Smooth muscle cell (in vitro differentiated cells): ENCODE measurements at regions not wholly inside any gene's neighbourhood (a gene's known extent, or its start where the extent isn't known, plus 50 kb on each side); places are given as distances from the start of the nearest gene placed in this dataset.
A peak's percentile ranks its signal among the peaks of the same experiment; 100 is the strongest.

Experiments
- DNase-seq: peaks from one replicate; lab custom pipeline; 2025; ENCODE audit not compliant: unreplicated experiment; lab: John Stamatoyannopoulos, UW
- H2AFZ ChIP-seq: fragments of 200-600 bp; sonication (generic); 2 replicates; pipeline ENCODE4 v1.6.0; 2016; ENCODE audit warnings: antibody characterized with exemption, low read depth, mild to moderate bottlenecking
- H3F3A ChIP-seq: fragments of 200-600 bp; sonication (generic); 2 replicates; pipeline ENCODE4 v1.6.0; 2017; ENCODE audit warnings: antibody characterized with exemption, low read depth
- H3K27ac ChIP-seq: fragments of 200-600 bp; sonication (generic); 2 replicates; pipeline ENCODE4 v1.5.1; 2016; ENCODE audit warnings: low read depth, mild to moderate bottlenecking
- H3K27me3 ChIP-seq: fragments of 200-600 bp; sonication (generic); 2 replicates; pipeline ENCODE4 v1.6.1; 2016; ENCODE audit warnings: low read depth, mild to moderate bottlenecking
- H3K36me3 ChIP-seq: fragments of 200-600 bp; sonication (generic); 2 replicates; pipeline ENCODE4 v1.5.1; 2016; ENCODE audit warnings: low read depth
- H3K4me1 ChIP-seq: fragments of 200-600 bp; sonication (generic); 2 replicates; pipeline ENCODE4 v1.5.1; 2016; ENCODE audit warnings: low read depth
- H3K4me2 ChIP-seq: fragments of 200-600 bp; sonication (generic); 2 replicates; pipeline ENCODE4 v1.6.0; 2016; ENCODE audit warnings: mild to moderate bottlenecking
- H3K4me3 ChIP-seq: fragments of 200-600 bp; sonication (generic); 2 replicates; pipeline ENCODE4 v1.5.1; 2016; ENCODE audit warnings: mild to moderate bottlenecking
- H3K79me2 ChIP-seq: fragments of 200-600 bp; sonication (generic); 2 replicates; pipeline ENCODE4 v1.6.0; 2016; ENCODE audit warnings: low read depth, mild to moderate bottlenecking
- H3K9ac ChIP-seq: fragments of 200-600 bp; sonication (generic); 2 replicates; pipeline ENCODE4 v1.6.0; 2016; ENCODE audit warnings: low read depth
- H3K9me3 ChIP-seq: fragments of 200-600 bp; sonication (generic); replicated peaks from 2 replicates; pipeline ENCODE4 v1.5.1; 2016; ENCODE audit warnings: low read depth
- H4K20me1 ChIP-seq: fragments of 200-600 bp; sonication (generic); 2 replicates; pipeline ENCODE4 v1.6.0; 2016; ENCODE audit warnings: low read depth
- CTCF ChIP-seq: fragments of 200-600 bp; sonication (generic); IDR thresholded peaks from 2 replicates; pipeline ENCODE4 v1.5.1; 2017; ENCODE audit warnings: borderline replicate concordance, mild to moderate bottlenecking, antibody characterized with exemption; ENCODE audit not compliant: insufficient read depth, poor library complexity, severe bottlenecking
- WGBS: methylation state at CpG from one replicate; pipeline ENCODE4 v1.1.7; 2016; ENCODE audit warnings: low lambda C conversion rate; 5-methylcytosine and 5-hydroxymethylcytosine counted together

- no peak overlapping the region for H2AFZ ChIP-seq
- no peaks in the 10 kb centered on the region for H4K20me1 ChIP-seq
- no peak overlapping the region for H3K4me3 ChIP-seq
- H3K27ac ChIP-seq = no peak overlapping the region
- no peak for TF ChIP-seq CTCF
- H3K9ac ChIP-seq = no peak overlapping the region
- H3K27me3 ChIP-seq = no peaks in the 10 kb centered on the region
- H3K4me1 ChIP-seq = no peaks in the 10 kb centered on the region
- WGBS = 83% methylated on average over 1 of the region's 1 CpG
- no peaks in the 10 kb centered on the region for H3K79me2 ChIP-seq
- no peaks in the 10 kb centered on the region for H3F3A ChIP-seq
- no peak overlapping the region for H3K4me2 ChIP-seq
- no peaks in the 10 kb centered on the region for H3K36me3 ChIP-seq
- H3K9me3 ChIP-seq = no peaks in the 10 kb centered on the region
- no peak for DNase-seq
These were observed 183.5 kb upstream of the EDIL3 start for GRCh38 chr5:84568171-84568570.

- 82% methylated on average over 1 of the region's 1 CpG for WGBS
- no peaks in the 10 kb centered on the region for H3K9me3 ChIP-seq
- TF ChIP-seq CTCF = no peak
These were observed 181.2 kb upstream of the EDIL3 start for GRCh38 chr5:84565866-84566265.

GRCh38 chr5:84564321-84565075 is 179.8 kb upstream of the EDIL3 start:
- no peak for TF ChIP-seq CTCF
- H3K27me3 ChIP-seq = no peaks in the 10 kb centered on the region
- H3K79me2 ChIP-seq = no peaks in the 10 kb centered on the region
- H3K4me2 ChIP-seq = no peak overlapping the region
- no peaks in the 10 kb centered on the region for H3F3A ChIP-seq
- no peak overlapping the region for H2AFZ ChIP-seq
- no peaks in the 10 kb centered on the region for H3K36me3 ChIP-seq
- WGBS = 65% methylated on average over 3 of the region's 3 CpGs
- H3K27ac ChIP-seq = peak overlapping the region; percentile 3
- no peaks in the 10 kb centered on the region for H3K9me3 ChIP-seq
- no peak for DNase-seq
- no peak overlapping the region for H3K4me3 ChIP-seq
- no peaks in the 10 kb centered on the region for H3K4me1 ChIP-seq
- no peak overlapping the region for H3K9ac ChIP-seq
- H4K20me1 ChIP-seq = no peaks in the 10 kb centered on the region

More at GRCh38 chr5:84565866-84566265, 181.2 kb upstream of the EDIL3 start:
- no peaks in the 10 kb centered on the region for H4K20me1 ChIP-seq
- no peak overlapping the region for H3K9ac ChIP-seq
- DNase-seq = no peak
- no peak overlapping the region for H3K27ac ChIP-seq
- no peak overlapping the region for H3K4me2 ChIP-seq
- H3K4me1 ChIP-seq = no peaks in the 10 kb centered on the region
- H3K27me3 ChIP-seq = no peaks in the 10 kb centered on the region
- H3K4me3 ChIP-seq = no peak overlapping the region
- H3K36me3 ChIP-seq = no peaks in the 10 kb centered on the region
- H3K79me2 ChIP-seq = no peaks in the 10 kb centered on the region
- H3F3A ChIP-seq = no peaks in the 10 kb centered on the region
- H2AFZ ChIP-seq = no peak overlapping the region

GRCh38 chr5:84550222-84550621 is 165.5 kb upstream of the EDIL3 start:
- DNase-seq = no peak
- Histone ChIP-seq H3K4me3 (no peak overlapping the region), H2AFZ (no peak overlapping the region), H3K4me2 (no peak overlapping the region), H3F3A (no peaks in the 10 kb centered on the region), H3K27ac (no peak overlapping the region), H3K27me3 (no peaks in the 10 kb centered on the region), H3K36me3 (no peaks in the 10 kb centered on the region), H3K79me2 (no peaks in the 10 kb centered on the region), H3K4me1 (no peaks in the 10 kb centered on the region), H3K9me3 (no peaks in the 10 kb centered on the region), H4K20me1 (no peaks in the 10 kb centered on the region), H3K9ac (no peak overlapping the region)
- no peak for TF ChIP-seq CTCF
- 98% methylated on average over 2 of the region's 2 CpGs for WGBS
